ENCODE measurements at regions not wholly inside any gene's neighbourhood (a gene's known extent, or its start where the extent isn't known, plus 50 kb on each side); places are given as distances from the start of the nearest gene placed in this dataset.

- TF ChIP-seq CTCF (IDR thresholded peaks at IDR 0.05) (no peak), POLR2A (IDR thresholded peaks at IDR 0.05) (no peak)
- Histone ChIP-seq H3K27me3 (no peaks in the 10 kb centered on the region), H3K4me3 (no peak overlapping the region), H3K27ac (no peak overlapping the region), H3K36me3 (no peaks in the 10 kb centered on the region), H3K9me3 (no peaks in the 10 kb centered on the region), H3K4me1 (peaks cover 0 to 14% (median 0%) of the 10 kb centered on the region in 3 donors)
- intact Hi-C loops (cut with DNase I), result no loop called here
- DNase-seq, result no peak
- WGBS, 2 donors, result 64 to 75% methylated on average over 6 of the region's 6 CpGs
Measured at GRCh38 chr1:58409890-58410289, 136.6 kb downstream of the OMA1 start.

GRCh38 chr1:58409336-58409735 is 137.2 kb downstream of the OMA1 start:
- no peak overlapping the region for H3K4me3 ChIP-seq
- peaks cover 0 to 14% (median 0%) of the 10 kb centered on the region in 3 donors for H3K4me1 ChIP-seq
- DNase-seq, result no peak
- TF ChIP-seq POLR2A (IDR thresholded peaks at IDR 0.05) (no peak), CTCF (IDR thresholded peaks at IDR 0.05) (no peak)
- H3K27ac ChIP-seq, result no peak overlapping the region
- intact Hi-C loops (cut with DNase I), result no loop called here
- 81 to 83% methylated on average over 6 of the region's 6 CpGs for WGBS, 2 donors
- no peaks in the 10 kb centered on the region for H3K36me3 ChIP-seq
- H3K9me3 ChIP-seq, result no peaks in the 10 kb centered on the region
- H3K27me3 ChIP-seq, result no peaks in the 10 kb centered on the region

- 75 to 80% methylated on average over 10 to 12 of the region's 12 CpGs for WGBS, 2 donors
- intact Hi-C loops (cut with DNase I), result no loop called here
- no peaks in the 10 kb centered on the region for H3K9me3 ChIP-seq
- no peaks in the 10 kb centered on the region for H3K36me3 ChIP-seq
- DNase-seq, result no peak
- TF ChIP-seq POLR2A (IDR thresholded peaks at IDR 0.05) (no peak), CTCF (IDR thresholded peaks at IDR 0.05) (no peak)
- no peaks in the 10 kb centered on the region for H3K27me3 ChIP-seq
- no peaks in the 10 kb centered on the region for H3K4me1 ChIP-seq
- H3K27ac ChIP-seq, result no peak overlapping the region
- H3K4me3 ChIP-seq, result no peak overlapping the region
Measured at GRCh38 chr1:58406301-58407071, 140.0 kb downstream of the OMA1 start.

- 86 to 92% methylated on average over 4 of the region's 4 CpGs for WGBS, 2 donors
- TF ChIP-seq POLR2A (IDR thresholded peaks at IDR 0.05), result no peak
- TF ChIP-seq CTCF (IDR thresholded peaks at IDR 0.05), result no peak
- no peak for DNase-seq
- H3K9me3 ChIP-seq, result no peaks in the 10 kb centered on the region
- no peak overlapping the region for H3K27ac ChIP-seq
- no peaks in the 10 kb centered on the region for H3K4me1 ChIP-seq
- H3K27me3 ChIP-seq, result no peaks in the 10 kb centered on the region
- intact Hi-C loops (cut with DNase I), result no loop called here
- no peak overlapping the region for H3K4me3 ChIP-seq
- H3K36me3 ChIP-seq, result no peaks in the 10 kb centered on the region
Measured at GRCh38 chr1:58405660-58406059, 140.9 kb downstream of the OMA1 start.

GRCh38 chr1:58403894-58404293 is 142.6 kb downstream of the OMA1 start:
- no peak overlapping the region for H3K27ac ChIP-seq
- no peak for DNase-seq
- intact Hi-C loops (cut with DNase I), result no loop called here
- H3K36me3 ChIP-seq, result no peaks in the 10 kb centered on the region
- H3K27me3 ChIP-seq, result no peaks in the 10 kb centered on the region
- H3K9me3 ChIP-seq, result no peaks in the 10 kb centered on the region
- TF ChIP-seq CTCF (IDR thresholded peaks at IDR 0.05) (no peak), POLR2A (IDR thresholded peaks at IDR 0.05) (no peak)
- no peak overlapping the region for H3K4me3 ChIP-seq
- WGBS, 2 donors, result 33 to 57% methylated on average over 1 of the region's 1 CpG
- H3K4me1 ChIP-seq, result no peaks in the 10 kb centered on the region
